ENCODE measurements at regions not wholly inside any gene's neighbourhood (a gene's known extent, or its start where the extent isn't known, plus 50 kb on each side); places are given as distances from the start of the nearest gene placed in this dataset.

DNA sequence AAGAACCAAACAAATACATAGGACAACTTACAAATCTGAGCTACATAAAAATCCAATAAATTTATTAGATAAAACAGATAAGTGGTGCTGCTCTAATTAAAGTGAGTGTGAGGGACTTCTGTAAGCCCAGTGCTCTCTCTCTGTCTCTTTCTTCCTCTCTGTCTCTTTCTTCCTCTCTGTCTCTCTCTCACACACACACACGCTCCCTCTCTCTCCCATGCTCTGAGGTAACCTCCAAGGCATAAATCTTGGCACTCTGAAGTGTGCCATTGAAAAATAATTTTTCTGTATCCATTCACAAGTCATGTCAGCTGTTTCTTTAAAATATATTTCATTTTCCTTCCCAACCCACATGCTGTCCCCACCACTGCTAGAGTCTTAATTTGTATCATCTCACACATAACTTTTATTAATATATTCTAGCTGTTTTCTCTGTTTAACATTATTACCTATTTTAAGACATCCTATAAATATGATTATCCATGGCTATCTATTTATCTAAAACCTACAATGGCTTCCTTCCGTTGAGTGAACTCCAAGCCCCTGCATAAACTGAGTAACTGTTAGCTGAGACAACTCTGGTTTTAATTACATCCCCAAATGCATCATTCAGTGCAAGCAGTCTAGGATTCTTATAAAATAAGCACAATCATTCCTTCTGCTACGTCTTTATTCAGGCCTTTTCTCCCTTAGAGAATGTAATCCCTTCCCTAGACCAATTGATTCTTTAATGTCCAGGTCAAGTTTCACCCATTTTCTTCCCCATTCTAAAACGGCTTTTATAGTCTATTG lies 57.4 kb upstream of the SLC5A12 start:
- Histone ChIP-seq H2AFZ (ENCODE audit: control insufficient read depth, low read length) (no peak overlapping the region), H3K36me3 (ENCODE audit: control insufficient read depth in 2 of 2, extremely low read depth in 1 of 2, insufficient read depth in 2 of 2, low read length in 2 of 2) (no peaks in the 10 kb centered on the region), H3K27ac (ENCODE audit: control insufficient read depth, insufficient read depth, low read length) (no peak overlapping the region), H3K9ac (ENCODE audit: control insufficient read depth, extremely low read depth, insufficient read depth, low read length) (no peak overlapping the region), H3K4me3 (ENCODE audit: control insufficient read depth in 2 of 3, extremely low read depth in 1 of 3, insufficient read depth in 2 of 3, low read depth in 1 of 3, low read length in 3 of 3) (no peak overlapping the region), H3K9me1 (ENCODE audit: control insufficient read depth, extremely low read depth, insufficient read depth, low read length) (no peaks in the 10 kb centered on the region), H4K20me1 (ENCODE audit: control insufficient read depth, extremely low read depth, insufficient read depth, low read length) (no peaks in the 10 kb centered on the region), H3K4me1 (ENCODE audit: control insufficient read depth, extremely low read depth, insufficient read depth, low read length) (peaks cover 5% of the 10 kb centered on the region), H3K4me2 (ENCODE audit: control insufficient read depth, extremely low read depth, insufficient read depth, low read depth, low read length) (no peak overlapping the region), H3K79me2 (ENCODE audit: control insufficient read depth, insufficient read depth, low read length) (no peaks in the 10 kb centered on the region), H3K9me3 (ENCODE audit: control insufficient read depth, low read depth, low read length) (peaks cover 2% of the 10 kb centered on the region), H3K27me3 (ENCODE audit: control insufficient read depth, extremely low read depth, insufficient read depth, low read length) (no peaks in the 10 kb centered on the region)
- DNase-seq (ENCODE audit: low read depth, low spot score) = no peak
- no peak for FAIRE-seq
- dilution Hi-C loops (cut with MboI; ENCODE audit: extremely low pct_ligation_motif_present, low sequenced_read_pairs) = no loop called here
- TF ChIP-seq EZH2 (IDR thresholded peaks at IDR 0.05; ENCODE audit: low read length) = no peak
- TF ChIP-seq, protein P1, sequence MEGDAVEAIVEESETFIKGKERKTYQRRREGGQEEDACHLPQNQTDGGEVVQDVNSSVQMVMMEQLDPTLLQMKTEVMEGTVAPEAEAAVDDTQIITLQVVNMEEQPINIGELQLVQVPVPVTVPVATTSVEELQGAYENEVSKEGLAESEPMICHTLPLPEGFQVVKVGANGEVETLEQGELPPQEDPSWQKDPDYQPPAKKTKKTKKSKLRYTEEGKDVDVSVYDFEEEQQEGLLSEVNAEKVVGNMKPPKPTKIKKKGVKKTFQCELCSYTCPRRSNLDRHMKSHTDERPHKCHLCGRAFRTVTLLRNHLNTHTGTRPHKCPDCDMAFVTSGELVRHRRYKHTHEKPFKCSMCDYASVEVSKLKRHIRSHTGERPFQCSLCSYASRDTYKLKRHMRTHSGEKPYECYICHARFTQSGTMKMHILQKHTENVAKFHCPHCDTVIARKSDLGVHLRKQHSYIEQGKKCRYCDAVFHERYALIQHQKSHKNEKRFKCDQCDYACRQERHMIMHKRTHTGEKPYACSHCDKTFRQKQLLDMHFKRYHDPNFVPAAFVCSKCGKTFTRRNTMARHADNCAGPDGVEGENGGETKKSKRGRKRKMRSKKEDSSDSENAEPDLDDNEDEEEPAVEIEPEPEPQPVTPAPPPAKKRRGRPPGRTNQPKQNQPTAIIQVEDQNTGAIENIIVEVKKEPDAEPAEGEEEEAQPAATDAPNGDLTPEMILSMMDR (optimal IDR thresholded peaks at IDR 0.05 in 1 of 3, IDR thresholded peaks at IDR 0.05 in 1 of 3, conservative IDR thresholded peaks at IDR 0.05 in 1 of 3; ENCODE audit: extremely low read depth in 1 of 3, insufficient read depth in 2 of 3, low read length in 3 of 3) = no peak

DNA sequence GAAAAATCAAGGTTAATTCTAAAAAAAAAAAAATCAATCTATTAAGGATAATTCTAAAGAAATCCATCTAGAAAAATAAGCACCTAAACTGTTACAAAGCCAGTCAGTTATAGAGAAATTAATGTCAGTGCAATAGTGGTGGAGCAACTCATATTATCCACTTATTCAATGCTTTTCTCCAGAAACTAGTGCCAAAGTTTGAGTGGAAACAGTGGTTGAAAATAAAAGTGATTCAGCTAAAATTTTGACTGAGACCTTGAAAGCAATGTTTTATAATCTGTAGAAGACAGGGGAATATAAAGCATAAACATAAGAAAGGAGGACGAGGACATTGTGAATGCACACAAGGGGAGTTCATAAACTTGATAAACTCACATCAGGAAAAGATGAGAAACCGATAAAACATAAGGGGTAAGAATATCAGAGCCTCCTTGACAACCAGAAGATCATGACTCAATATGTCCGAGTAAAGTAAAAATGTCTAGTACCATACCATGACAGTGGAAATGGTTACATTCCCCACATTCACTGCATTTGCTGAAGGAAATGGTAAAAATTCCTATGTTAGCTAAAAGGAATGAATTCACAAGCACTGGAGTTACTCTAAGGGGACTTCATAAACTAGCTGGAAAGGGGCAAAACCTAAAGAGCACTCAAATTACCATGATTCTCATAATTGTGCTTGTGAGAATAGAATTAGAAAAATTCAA lies 58.7 kb upstream of the SLC5A12 start:
- Histone ChIP-seq H3K4me3 (ENCODE audit: control insufficient read depth in 2 of 3, extremely low read depth in 1 of 3, insufficient read depth in 2 of 3, low read depth in 1 of 3, low read length in 3 of 3) (no peak overlapping the region), H3K27ac (ENCODE audit: control insufficient read depth, insufficient read depth, low read length) (no peak overlapping the region), H3K36me3 (ENCODE audit: control insufficient read depth in 2 of 2, extremely low read depth in 1 of 2, insufficient read depth in 2 of 2, low read length in 2 of 2) (no peaks in the 10 kb centered on the region), H3K4me2 (ENCODE audit: control insufficient read depth, extremely low read depth, insufficient read depth, low read depth, low read length) (no peak overlapping the region), H2AFZ (ENCODE audit: control insufficient read depth, low read length) (no peak overlapping the region), H3K27me3 (ENCODE audit: control insufficient read depth, extremely low read depth, insufficient read depth, low read length) (no peaks in the 10 kb centered on the region), H4K20me1 (ENCODE audit: control insufficient read depth, extremely low read depth, insufficient read depth, low read length) (no peaks in the 10 kb centered on the region), H3K4me1 (ENCODE audit: control insufficient read depth, extremely low read depth, insufficient read depth, low read length) (peaks cover 5% of the 10 kb centered on the region), H3K9me3 (ENCODE audit: control insufficient read depth, low read depth, low read length) (peaks cover 2% of the 10 kb centered on the region), H3K79me2 (ENCODE audit: control insufficient read depth, insufficient read depth, low read length) (no peaks in the 10 kb centered on the region), H3K9me1 (ENCODE audit: control insufficient read depth, extremely low read depth, insufficient read depth, low read length) (no peaks in the 10 kb centered on the region), H3K9ac (ENCODE audit: control insufficient read depth, extremely low read depth, insufficient read depth, low read length) (no peak overlapping the region)
- dilution Hi-C loops (cut with MboI; ENCODE audit: extremely low pct_ligation_motif_present, low sequenced_read_pairs) = no loop called here
- TF ChIP-seq EZH2 (IDR thresholded peaks at IDR 0.05; ENCODE audit: low read length) = no peak
- TF ChIP-seq, protein P1 (optimal IDR thresholded peaks at IDR 0.05 in 1 of 3, IDR thresholded peaks at IDR 0.05 in 1 of 3, conservative IDR thresholded peaks at IDR 0.05 in 1 of 3; ENCODE audit: extremely low read depth in 1 of 3, insufficient read depth in 2 of 3, low read length in 3 of 3) = no peak
- FAIRE-seq (no peak), DNase-seq (ENCODE audit: low read depth, low spot score) (no peak)
